Erythroblast (primary cell): ENCODE measurements at regions not wholly inside any gene's neighbourhood (a gene's known extent, or its start where the extent isn't known, plus 50 kb on each side); places are given as distances from the start of the nearest gene placed in this dataset.

Experiments
- GATA1 ChIP-seq: IDR thresholded peaks from 2 replicates; pipeline ENCODE4 v1.6.1; 2011; ENCODE audit warnings: low read depth, mild to moderate bottlenecking, control low read depth, low read length, moderate library complexity
- POLR2A ChIP-seq: IDR thresholded peaks from 2 replicates; pipeline ENCODE4 v1.6.1; 2011; ENCODE audit warnings: mild to moderate bottlenecking, low read length

- no peak for TF ChIP-seq POLR2A
- TF ChIP-seq GATA1, result no peak
These were observed 119.8 kb downstream of the DDX3Y start for GRCh38 chrY:13024447-13024846.
